IPS-18c (cell line): ENCODE measurements at regions not wholly inside any gene's neighbourhood (a gene's known extent, or its start where the extent isn't known, plus 50 kb on each side); places are given as distances from the start of the nearest gene placed in this dataset.

Experiments used
- H3K4me3 ChIP-seq: 2 replicates; pipeline ENCODE4 v1.7.0; 2013; ENCODE audit warnings: low read depth, mild to moderate bottlenecking, low read length, moderate library complexity; ENCODE audit not compliant: insufficient read depth
- H3K9me3 ChIP-seq: one replicate; pipeline ENCODE4 v1.6.1; 2013; ENCODE audit warnings: mild to moderate bottlenecking, low read length, moderate library complexity; ENCODE audit not compliant: control insufficient read depth, insufficient read depth

DNA sequence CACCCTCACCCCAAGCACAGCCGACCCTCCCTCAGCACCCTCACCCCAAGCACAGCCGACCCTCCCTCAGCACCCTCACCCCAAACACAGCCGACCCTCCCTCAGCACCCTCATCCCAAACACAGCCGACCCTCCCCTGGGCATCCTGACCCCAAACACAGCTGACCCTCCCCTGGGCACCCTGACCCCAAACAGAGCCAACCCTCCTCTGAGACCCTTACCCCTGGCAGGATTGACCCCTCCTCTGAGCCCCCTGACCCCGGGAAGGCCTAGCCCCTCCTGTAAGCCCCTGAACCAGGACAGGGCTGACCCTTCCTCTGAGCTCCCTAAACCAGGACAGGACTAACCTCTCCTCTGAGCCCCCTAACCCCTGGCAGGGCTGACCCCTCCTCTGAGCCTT, 84.4 kb upstream of the RAB6C start:
- Histone ChIP-seq H3K4me3 (no peak overlapping the region), H3K9me3 (no peaks in the 10 kb centered on the region)

- no peaks in the 10 kb centered on the region for H3K9me3 ChIP-seq
- no peak overlapping the region for H3K4me3 ChIP-seq
Measured at GRCh38 chr2:129895526-129896082, 83.9 kb upstream of the RAB6C start.

- H3K4me3 ChIP-seq, result no peak overlapping the region
- no peaks in the 10 kb centered on the region for H3K9me3 ChIP-seq
Measured at GRCh38 chr2:129896226-129897100, 83.0 kb upstream of the RAB6C start.

DNA sequence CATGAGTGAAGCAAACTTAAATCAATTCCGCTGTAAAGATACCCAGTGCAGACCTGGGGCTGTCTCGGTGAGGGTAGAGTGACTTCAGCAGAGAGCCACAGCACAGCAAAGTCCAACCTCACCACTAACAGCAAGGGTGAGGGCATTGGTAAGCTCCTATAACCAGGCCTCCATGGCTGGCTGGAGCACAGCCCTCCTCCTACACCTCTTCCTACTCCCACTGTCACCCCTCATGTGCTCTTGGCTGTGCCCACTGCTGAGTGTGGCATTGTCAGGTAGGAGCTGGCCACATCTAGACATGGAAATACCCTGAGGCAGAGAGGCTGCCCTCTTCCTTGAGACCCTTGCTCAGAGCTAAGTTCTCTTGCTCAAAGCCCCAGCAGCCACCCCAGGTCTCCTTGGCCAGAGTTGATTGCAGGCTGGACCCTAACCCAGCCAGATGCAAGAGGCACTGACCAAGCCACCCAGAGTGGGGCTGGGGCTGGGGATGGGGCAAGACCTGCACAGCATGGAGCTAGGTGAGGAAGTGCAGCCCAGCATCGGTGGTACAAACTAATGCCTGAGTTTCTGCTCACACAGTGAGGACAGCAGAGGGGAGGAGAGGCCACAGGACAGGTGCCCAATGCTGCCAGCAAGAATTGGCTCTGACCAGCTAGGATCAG, 77.6 kb upstream of the RAB6C start:
- H3K4me3 ChIP-seq, result no peak overlapping the region
- no peaks in the 10 kb centered on the region for H3K9me3 ChIP-seq

DNA sequence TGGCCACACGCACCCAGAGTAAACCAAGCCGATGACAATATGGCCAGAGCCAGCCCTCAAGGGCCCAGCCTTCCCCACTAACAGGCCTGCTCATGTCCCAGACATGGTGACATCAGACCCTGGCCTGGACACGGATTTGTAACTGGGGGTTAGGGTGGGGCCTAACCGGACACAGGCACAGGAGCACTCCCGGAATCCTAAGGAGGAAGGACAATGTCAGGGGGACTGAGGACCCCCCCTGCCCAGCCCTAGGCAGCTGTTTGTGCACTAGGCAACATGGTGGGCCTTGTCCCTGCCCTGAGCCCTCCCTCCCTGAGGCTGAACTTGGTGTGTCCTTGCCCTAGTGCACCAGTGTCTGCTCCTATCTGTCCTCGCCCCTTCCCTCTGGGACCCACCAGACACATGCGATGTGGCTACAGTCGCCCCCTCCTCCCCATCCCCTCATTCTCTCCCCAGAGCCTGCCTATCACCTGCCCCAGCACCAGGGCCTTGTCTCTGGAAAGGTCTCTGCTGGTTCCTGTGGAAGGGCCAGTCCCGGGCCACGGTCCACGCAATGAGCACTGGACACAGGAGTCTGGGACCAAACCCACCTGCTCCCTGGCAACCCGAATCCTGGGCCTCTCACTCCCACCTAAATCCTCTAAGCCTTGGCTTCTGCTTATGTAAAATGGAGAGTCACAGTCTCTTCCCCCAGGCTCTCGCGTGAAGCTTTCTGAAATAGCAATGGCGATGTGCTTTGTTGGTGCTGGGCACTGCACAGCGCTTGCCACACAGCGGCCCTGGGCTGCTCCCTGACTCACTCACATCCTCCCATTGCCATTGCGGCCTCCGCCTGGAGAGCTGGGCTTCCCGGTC, 76.5 kb upstream of the RAB6C start:
- Histone ChIP-seq H3K9me3 (no peaks in the 10 kb centered on the region), H3K4me3 (no peak overlapping the region)

DNA sequence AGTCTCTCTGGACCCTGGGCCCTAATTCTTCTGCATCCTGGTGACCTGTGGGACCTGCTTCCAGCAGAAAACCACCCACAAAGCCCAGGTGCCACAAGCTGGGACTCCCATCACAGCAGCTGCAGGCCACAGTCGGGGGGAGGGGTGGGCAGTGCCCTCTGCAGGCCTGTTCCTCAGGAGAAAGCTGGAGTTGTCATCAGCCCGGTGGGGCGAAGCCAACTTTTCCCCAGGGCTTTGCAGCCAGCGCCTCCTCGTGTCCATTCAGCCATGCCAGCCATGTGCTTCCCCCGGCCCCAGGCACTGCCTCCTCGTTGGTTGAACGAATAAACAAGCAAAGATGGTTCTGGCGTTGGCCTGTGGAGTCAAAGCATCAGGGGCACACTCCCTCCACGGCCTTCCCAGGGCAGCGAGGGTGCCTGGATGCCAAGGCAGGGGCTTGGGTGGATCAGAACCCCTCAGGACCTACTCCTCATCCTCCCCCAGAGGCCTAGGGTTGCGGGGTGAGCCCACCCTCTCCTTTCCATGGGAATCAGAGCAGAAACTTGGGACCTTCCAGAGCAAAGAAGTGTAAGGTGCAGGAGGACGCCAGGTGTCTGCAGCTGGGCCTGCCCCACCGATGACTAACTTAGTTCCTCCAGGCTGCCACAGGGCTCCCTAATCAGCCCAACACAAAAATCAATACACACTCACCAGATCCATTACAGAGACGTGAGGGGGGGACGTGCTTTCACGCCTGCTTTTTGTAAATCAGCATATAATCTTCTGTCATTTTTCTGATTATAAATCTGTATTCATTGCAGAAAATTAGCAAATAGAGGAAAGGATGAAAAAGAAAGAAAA, 75.7 kb upstream of the RAB6C start:
- Histone ChIP-seq H3K9me3 (no peaks in the 10 kb centered on the region), H3K4me3 (no peak overlapping the region)

DNA sequence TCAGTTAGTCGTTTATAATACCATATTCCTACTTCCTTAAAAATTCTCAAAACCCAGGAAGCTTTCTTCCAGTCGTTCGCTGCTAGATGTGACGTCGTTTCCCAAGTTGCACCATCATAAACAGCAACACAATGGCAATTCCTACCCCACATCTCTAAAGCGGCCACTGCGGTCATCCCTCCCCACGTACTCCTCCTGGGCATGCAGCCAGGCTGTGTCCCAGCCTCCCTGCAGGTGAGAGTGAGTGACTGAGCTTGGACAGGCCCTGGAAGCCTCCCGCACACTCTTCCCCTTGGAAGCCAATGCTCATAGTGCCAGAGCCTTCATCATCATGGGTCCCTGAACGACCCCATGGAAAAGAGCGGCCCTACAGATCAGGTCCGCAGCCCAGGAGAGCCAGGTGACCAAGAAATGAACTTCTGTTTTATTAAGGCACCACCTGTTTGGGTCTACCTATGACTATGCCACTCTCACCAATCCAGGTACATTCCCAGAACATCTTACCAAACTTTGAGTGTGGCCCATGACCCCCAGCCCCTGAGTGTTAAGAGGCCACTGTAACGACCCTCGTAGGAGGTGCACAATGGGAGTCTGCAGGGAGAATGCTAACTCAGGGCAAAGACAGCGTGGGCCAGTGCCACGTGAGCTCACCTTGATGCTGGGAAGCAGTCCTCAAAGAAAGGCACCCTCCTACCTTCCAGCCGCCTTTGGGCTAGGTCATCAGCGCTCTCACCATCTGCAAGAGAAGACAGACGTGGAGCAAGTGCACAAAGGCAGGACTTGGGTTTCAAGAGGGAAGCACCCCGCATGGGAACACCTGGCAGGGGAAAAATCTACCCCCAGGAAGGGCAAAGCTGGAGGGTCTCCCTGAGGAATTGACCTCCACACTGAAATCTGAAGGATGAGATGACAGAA, 74.7 kb upstream of the RAB6C start:
- H3K4me3 ChIP-seq, result no peak overlapping the region
- peaks cover 2% of the 10 kb centered on the region for H3K9me3 ChIP-seq

GRCh38 chr2:129905664-129906081, 73.8 kb upstream of the RAB6C start:
- H3K9me3 ChIP-seq, result peaks cover 2% of the 10 kb centered on the region
- no peak overlapping the region for H3K4me3 ChIP-seq

DNA sequence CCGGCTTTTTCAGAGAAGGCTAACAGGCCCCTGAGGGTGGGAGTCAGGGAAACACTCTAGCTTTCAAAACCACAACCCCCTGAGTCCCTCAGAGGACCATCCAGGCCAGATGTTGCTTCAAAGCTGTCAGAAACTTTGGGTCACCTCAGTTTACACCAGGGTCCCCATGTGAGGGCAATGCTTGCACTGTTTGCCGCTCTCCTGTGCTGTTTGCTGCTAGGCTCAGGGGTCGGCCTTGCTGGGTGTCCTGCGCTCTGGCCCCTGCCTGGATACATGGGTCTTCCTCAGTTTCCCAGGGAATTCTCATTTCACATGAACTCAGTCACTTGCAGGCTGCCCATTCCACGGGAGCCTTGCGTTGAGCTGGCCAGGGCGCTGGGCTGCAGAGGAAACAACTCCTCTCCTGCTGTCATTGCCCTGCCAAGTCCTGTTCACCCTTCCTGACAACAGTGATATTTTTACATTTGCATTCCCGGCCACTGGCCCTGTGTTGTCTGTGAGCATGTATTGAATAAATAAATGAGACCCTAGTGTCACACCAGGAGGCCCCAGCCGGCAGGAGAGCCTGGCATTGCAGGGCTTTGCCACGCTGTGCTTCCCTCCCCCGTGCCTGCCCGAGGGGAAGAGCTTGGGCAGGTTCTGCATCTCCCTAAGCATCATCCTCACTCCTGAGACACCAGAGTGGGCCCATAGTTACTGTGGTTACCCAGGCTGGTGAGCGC, 73.2 kb upstream of the RAB6C start:
- Histone ChIP-seq H3K9me3 (peaks cover 2% of the 10 kb centered on the region), H3K4me3 (no peak overlapping the region)

DNA sequence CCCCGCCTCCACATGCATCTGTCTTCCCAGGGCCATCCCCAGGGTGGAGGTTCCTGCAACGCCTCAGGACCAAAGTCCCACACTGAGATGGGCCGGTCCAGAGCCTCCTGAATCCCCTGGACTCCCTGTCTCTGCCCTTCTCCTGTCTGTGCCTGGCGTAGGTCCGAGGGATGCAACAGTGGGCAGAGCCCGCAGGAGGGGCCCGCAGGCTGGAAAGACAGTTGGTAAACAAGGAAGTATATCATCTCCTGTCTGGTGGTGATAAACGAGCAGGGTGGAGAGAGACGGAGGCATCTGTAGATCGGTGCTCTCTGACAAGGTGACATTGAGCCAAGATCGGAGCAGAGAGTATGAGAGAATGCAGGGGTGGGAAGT, 72.6 kb upstream of the RAB6C start:
- peaks cover 2% of the 10 kb centered on the region for H3K9me3 ChIP-seq
- H3K4me3 ChIP-seq, result no peak overlapping the region

- Histone ChIP-seq H3K4me3 (no peak overlapping the region), H3K9me3 (peaks cover 2% of the 10 kb centered on the region)
Measured at GRCh38 chr2:129907256-129907998, 72.0 kb upstream of the RAB6C start.

DNA sequence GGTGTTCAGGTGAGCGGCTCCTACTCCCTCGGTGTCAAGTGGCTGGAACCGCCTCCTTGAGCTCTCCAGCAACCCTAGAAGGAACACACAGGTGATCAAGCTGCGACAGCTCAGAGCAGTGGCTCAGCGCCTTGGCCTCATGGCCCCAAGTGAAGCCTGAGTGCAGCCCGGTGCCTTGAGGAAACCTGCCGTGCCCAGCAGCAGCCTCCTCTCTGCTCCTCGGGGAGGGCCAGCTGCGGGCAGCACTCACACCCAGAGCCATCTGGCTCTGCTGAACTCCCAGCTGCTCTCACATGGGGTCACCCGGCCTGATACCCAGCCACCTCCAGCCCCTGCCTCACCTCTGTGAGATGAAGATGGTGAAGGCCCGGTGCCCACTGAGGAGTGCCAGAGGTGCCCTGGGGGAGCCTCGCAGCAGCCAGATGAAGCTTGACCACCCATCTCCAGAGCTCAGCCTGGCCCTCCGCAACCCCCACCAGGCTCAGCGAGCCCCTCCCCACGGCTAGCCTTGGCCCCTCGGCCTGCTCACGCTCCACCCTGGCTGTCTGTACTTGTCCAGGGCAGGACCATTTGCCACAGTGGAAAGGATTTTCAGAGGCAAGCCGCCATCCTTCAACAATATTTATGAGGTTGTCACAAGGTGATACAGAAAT, 70.6 kb upstream of the RAB6C start:
- Histone ChIP-seq H3K4me3 (no peak overlapping the region), H3K9me3 (peaks cover 2% of the 10 kb centered on the region)

DNA sequence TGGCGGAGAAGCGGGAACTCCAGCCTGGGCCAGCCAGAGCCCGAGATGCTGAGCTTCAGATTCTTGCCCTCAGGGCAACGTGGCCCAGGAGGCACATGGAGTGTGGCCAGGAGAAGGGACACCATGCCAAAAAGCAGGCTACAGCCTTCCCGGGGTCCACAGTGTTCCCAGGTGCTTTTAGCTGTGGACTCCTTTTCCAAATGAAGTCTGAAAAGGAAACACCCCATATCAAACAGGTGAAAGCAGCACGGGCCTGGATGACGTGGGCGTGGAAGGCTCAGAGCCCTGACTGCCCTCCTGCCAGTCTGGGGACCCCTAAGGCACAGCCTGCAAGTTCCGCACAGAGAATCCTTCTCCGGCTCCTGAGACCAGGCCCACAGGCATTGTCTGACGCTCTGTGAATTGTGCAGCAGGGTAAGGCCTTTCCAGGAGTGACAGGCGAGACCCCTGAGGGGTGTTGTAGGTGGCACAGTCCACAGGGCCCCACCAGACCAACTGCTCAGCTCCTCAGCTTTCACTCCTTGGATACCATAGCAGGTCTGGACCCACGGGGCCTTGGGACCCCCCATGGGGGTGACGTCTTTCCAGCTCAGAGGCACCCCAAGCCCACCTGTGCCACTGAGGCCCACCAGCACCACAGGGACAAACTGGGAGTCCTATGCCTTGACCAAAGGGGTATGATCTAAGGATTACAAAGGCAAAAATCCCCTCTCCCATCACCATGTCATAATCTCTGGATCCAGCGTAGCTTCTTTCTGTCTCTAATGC, 69.6 kb upstream of the RAB6C start:
- Histone ChIP-seq H3K4me3 (no peak overlapping the region), H3K9me3 (peaks cover 2% of the 10 kb centered on the region)
